ENCODE measurements at regions not wholly inside any gene's neighbourhood (a gene's known extent, or its start where the extent isn't known, plus 50 kb on each side); places are given as distances from the start of the nearest gene placed in this dataset.
"Not testable (repeated sequence)": the region's sequence is repeated elsewhere in the genome, so short reads cannot be mapped to it uniquely, and the experiment has no call there.

GRCh38 chr11:14573539-14574057, 53.4 kb upstream of the PSMA1 start:
- not testable (repeated sequence) for DNase-seq

- DNase-seq, result no peak
Observed at GRCh38 chr11:14577292-14577691, 57.1 kb upstream of the PSMA1 start.

GRCh38 chr11:14577835-14578529, 57.8 kb upstream of the PSMA1 start:
- no peak for DNase-seq

GRCh38 chr11:14578541-14578956, 58.4 kb upstream of the PSMA1 start:
- no peak for DNase-seq

GRCh38 chr11:14579646-14580045, 59.5 kb upstream of the PSMA1 start:
- no peak for DNase-seq

- peak; percentile 56 for DNase-seq
Observed at GRCh38 chr11:14582793-14583192, 60.8 kb upstream of the PDE3B start.

GRCh38 chr11:14583252-14584034, 60.2 kb upstream of the PDE3B start:
- DNase-seq, result no peak

GRCh38 chr11:14584035-14584363, 59.6 kb upstream of the PDE3B start:
- no peak for DNase-seq

GRCh38 chr11:14584595-14584994, 59.0 kb upstream of the PDE3B start:
- DNase-seq, result no peak

GRCh38 chr11:14585438-14585837, 58.2 kb upstream of the PDE3B start:
- no peak for DNase-seq

- DNase-seq, result no peak
Observed at GRCh38 chr11:14587258-14587657, 56.3 kb upstream of the PDE3B start.

- no peak for DNase-seq
Observed at GRCh38 chr11:14588681-14589080, 54.9 kb upstream of the PDE3B start.

GRCh38 chr11:14589421-14589820, 54.2 kb upstream of the PDE3B start:
- DNase-seq, result no peak

GRCh38 chr11:14591046-14591445, 52.6 kb upstream of the PDE3B start:
- not testable (repeated sequence) for DNase-seq

- DNase-seq, result no peak
Observed at GRCh38 chr11:14593671-14594070, 49.9 kb upstream of the PDE3B start.
